ENCODE measurements at regions not wholly inside any gene's neighbourhood (a gene's known extent, or its start where the extent isn't known, plus 50 kb on each side); places are given as distances from the start of the nearest gene placed in this dataset.

GRCh38 chr16:79297296-79297695, 303.2 kb downstream of the MAF start:
- TF ChIP-seq ZNF10 (tag by site-specific recombination; IDR thresholded peaks at IDR 0.05) (no peak), ZNF610 (tag by site-specific recombination; IDR thresholded peaks at IDR 0.05; ENCODE audit: borderline replicate concordance) (no peak), CTCF (tag by site-specific recombination; IDR thresholded peaks at IDR 0.05) (no peak), ATF2 (tag by site-specific recombination; IDR thresholded peaks at IDR 0.05; ENCODE audit: low read depth) (no peak), YY1 (tag by site-specific recombination; IDR thresholded peaks at IDR 0.05) (no peak), ZNF138 (tag by site-specific recombination; IDR thresholded peaks at IDR 0.05; ENCODE audit: borderline replicate concordance) (no peak)

Measured in HEK293 (cell line).